Activated T-cell treated with anti-CD3 and anti-CD28 coated beads, Interleukin-2, amount 50 U/mL, for 24 hours (primary cell): ENCODE measurements at regions not wholly inside any gene's neighbourhood (a gene's known extent, or its start where the extent isn't known, plus 50 kb on each side); places are given as distances from the start of the nearest gene placed in this dataset.

Experiments
- DNase-seq: peaks from one replicate; pipeline ENCODE4 v3.0.0-alpha.2; 2020
- H3K27ac Mint-ChIP-seq: 2 replicates; pipeline ENCODE4 v1.8.0; 2020; ENCODE audit warnings: mild to moderate bottlenecking, mixed read lengths
- H3K27me3 Mint-ChIP-seq: 2 replicates; pipeline ENCODE4 v1.8.0; 2020; ENCODE audit warnings: mixed read lengths
- H3K36me3 Mint-ChIP-seq: 2 replicates; pipeline ENCODE4 v1.8.0; 2020; ENCODE audit warnings: low read depth, mixed read lengths
- H3K4me1 Mint-ChIP-seq: 2 replicates; pipeline ENCODE4 v1.8.0; 2020; ENCODE audit warnings: low read depth, mixed read lengths
- H3K4me3 Mint-ChIP-seq: 2 replicates; pipeline ENCODE4 v1.8.0; 2020; ENCODE audit warnings: mild to moderate bottlenecking, moderate library complexity, mixed read lengths
- H3K9me3 Mint-ChIP-seq: 2 replicates; pipeline ENCODE4 v1.8.0; 2020; ENCODE audit warnings: mixed read lengths

DNA sequence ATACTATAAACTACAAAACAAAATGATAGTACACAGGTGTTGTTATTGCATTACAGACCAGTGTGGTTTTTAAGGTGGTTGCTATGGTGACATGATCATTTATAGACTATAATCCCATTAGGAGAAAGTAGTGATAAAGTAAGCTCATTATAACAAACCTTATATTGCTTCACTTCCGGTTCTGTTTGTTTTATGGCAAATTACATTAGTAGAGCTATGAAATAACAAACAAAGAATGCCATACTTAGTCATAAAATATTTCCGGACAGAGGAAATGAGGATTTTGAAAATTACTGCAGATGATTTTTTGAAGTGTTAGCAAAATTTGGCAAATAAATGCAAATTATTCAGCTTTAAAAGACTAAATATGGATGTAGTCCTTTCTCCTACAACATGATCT lies 640.4 kb upstream of the ARPP21 start:
- Mint-ChIP-seq H3K4me1 (no peaks in the 10 kb centered on the region), H3K36me3 (no peaks in the 10 kb centered on the region), H3K4me3 (no peak overlapping the region), H3K27me3 (no peaks in the 10 kb centered on the region), H3K9me3 (no peaks in the 10 kb centered on the region), H3K27ac (no peak overlapping the region)
- DNase-seq: no peak

DNA sequence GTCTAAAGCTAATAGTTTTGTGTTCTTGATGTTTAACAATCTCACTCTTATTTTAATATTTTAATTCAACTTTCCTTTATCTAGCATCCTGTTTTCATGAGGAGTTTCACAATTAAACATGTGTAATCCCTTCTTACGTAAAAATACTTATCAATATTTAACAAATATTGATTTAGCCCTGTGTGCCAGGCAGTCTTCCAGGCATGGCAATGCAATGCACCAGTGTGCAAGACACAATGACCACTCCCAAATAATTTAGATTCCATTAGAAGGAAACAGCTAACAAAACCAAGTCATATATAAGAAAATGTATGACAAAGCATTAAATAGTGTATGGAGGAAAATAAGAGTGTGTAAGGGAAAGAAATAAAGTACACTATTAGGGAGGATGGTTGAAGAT lies 627.1 kb upstream of the ARPP21 start:
- no peak overlapping the region for H3K27ac Mint-ChIP-seq
- H3K36me3 Mint-ChIP-seq: no peaks in the 10 kb centered on the region
- DNase-seq: no peak
- no peak overlapping the region for H3K4me3 Mint-ChIP-seq
- no peaks in the 10 kb centered on the region for H3K27me3 Mint-ChIP-seq
- no peaks in the 10 kb centered on the region for H3K4me1 Mint-ChIP-seq
- H3K9me3 Mint-ChIP-seq: peaks cover 4% of the 10 kb centered on the region

DNA sequence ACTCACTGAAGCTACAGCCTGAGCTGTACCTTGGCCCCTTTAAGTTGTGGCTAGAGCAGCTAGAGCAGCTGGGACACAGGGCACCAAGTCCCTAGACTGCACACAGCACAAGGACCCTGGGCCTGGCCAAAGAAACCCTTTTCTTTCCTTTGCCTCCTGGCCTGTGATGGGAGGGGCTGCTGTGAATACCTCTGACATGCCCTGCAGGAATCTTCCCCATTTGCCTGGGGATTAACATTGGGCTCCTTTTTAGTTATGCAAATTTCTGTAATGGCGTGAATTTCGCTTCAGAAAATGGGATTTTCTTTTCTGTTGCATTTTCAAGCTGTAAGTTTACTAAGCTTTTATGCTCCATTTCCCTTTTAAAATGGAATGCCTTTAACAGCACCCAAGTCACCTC lies 611.2 kb upstream of the ARPP21 start:
- Mint-ChIP-seq H3K27me3 (no peaks in the 10 kb centered on the region), H3K4me1 (no peaks in the 10 kb centered on the region), H3K36me3 (no peaks in the 10 kb centered on the region), H3K27ac (no peak overlapping the region), H3K4me3 (no peak overlapping the region), H3K9me3 (peaks cover 28% of the 10 kb centered on the region)
- DNase-seq: no peak

DNA sequence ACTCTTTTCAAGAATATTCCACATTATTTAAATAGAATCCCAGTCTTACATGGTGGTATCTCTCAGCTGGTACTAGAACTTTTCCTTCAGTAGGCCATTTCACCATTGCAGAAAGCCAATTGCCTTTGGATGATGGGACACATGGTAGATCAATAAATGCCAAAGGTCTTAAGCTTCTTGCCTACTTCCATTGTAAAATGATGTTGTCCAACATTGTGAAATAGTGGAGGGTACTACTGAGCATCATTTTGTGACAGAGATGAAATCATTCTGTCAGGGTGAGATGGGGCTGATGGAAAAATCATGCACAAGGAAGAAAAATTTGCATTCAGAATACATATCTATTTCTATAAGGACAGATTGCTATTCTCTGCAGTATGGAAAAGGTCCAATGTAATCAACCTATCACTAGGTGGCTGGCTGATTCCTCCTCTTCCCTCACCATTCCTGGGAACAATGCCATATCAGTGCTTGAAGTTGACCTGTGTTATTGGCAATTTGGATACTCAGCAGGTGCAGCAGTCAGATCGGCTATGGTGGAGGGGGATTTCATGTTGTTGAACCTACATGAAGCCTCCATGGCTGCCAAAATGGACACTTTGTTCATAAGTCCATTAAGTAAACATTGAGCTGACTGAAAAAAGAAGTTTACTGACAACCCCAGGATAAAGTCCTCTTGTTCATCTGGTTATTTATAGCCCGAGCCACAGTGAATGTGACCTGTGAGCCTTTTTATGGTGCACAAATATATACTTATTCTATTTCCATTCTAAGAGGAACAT lies 596.9 kb upstream of the ARPP21 start:
- Mint-ChIP-seq H3K4me3 (no peak overlapping the region), H3K27ac (no peak overlapping the region), H3K36me3 (no peaks in the 10 kb centered on the region), H3K4me1 (no peaks in the 10 kb centered on the region), H3K9me3 (no peaks in the 10 kb centered on the region), H3K27me3 (no peaks in the 10 kb centered on the region)
- DNase-seq: no peak

DNA sequence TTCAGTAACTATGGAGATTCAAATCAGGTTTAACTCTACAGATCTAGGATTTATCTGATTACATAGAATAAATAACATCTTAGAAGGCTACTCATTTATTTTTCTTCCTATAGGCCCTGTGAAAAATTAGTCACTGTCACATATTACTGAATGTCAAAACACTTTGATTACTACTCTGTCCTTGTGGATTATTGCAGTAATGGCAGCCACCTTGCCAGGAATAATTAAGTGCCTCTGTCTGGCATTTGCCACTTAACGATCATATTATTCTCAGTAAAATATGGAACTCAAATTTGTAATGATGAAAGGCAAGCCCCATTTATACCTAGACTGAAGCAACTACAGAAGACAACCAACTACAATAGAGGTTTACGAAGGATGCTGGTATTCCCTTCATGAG lies 596.3 kb upstream of the ARPP21 start:
- no peak overlapping the region for H3K4me3 Mint-ChIP-seq
- no peaks in the 10 kb centered on the region for H3K36me3 Mint-ChIP-seq
- no peak overlapping the region for H3K27ac Mint-ChIP-seq
- no peaks in the 10 kb centered on the region for H3K4me1 Mint-ChIP-seq
- no peaks in the 10 kb centered on the region for H3K27me3 Mint-ChIP-seq
- H3K9me3 Mint-ChIP-seq: no peaks in the 10 kb centered on the region
- DNase-seq: no peak

DNA sequence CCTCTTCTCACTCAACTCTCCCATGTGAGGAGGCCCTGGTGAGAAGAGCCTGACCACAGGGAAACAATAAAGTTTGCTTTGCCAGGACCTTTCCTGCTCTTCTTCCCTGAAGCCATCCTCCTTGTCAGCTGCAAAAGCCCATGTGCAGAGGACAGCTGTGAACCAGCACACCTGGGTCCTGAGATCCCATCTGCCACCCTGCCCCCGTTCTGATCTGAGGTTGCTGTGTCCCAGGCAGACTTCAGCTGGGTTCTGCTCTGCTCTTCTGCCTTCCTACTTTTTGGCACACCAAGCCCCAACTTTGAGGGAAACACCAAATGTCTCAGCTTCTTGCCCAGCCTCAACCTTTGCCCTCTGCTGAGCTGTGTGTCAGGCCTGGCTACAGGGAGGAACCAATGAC lies 595.1 kb upstream of the ARPP21 start:
- DNase-seq: no peak
- Mint-ChIP-seq H3K27ac (no peak overlapping the region), H3K4me1 (no peaks in the 10 kb centered on the region), H3K36me3 (no peaks in the 10 kb centered on the region), H3K9me3 (no peaks in the 10 kb centered on the region), H3K27me3 (no peaks in the 10 kb centered on the region), H3K4me3 (no peak overlapping the region)

DNA sequence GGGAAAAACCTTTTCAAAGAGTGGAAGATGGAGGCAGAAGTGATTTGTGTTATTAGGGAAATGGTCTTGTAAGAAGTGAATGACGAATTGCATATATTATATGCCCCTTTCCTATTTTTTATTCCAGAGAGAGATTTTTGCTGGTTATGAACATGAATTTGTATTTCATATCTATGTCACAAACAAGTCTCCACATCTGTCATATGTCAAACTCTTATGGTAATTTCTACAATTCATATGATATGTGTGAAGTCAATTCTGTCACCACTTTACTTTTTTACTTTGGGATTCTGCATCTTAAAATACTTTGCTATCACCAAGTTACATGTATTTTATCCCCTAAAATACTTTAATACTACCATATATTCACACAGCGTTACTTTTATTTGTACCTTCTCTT lies 594.2 kb upstream of the ARPP21 start:
- no peaks in the 10 kb centered on the region for H3K27me3 Mint-ChIP-seq
- H3K4me1 Mint-ChIP-seq: no peaks in the 10 kb centered on the region
- no peaks in the 10 kb centered on the region for H3K9me3 Mint-ChIP-seq
- DNase-seq: no peak
- no peaks in the 10 kb centered on the region for H3K36me3 Mint-ChIP-seq
- H3K4me3 Mint-ChIP-seq: no peak overlapping the region
- H3K27ac Mint-ChIP-seq: no peak overlapping the region

DNA sequence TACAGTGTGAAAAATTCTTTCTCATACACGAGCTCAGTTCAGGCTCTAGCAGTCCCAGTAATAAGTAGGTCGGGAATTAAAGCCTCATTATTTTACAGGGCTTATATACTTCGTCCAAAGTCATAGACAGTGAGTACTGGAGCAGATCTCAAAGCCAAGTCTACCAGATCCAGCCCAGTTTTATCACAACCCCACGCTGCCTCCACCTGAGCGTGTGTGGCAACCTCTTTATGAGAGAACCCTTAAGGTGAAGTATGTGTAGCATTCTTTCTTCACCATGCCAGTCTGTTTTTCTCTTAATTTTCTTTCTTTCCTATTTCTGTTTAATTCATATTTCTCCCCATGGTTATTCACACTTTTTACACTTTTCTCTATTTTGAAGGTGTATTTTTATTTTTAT lies 574.6 kb upstream of the ARPP21 start:
- Mint-ChIP-seq H3K27ac (no peak overlapping the region), H3K27me3 (no peaks in the 10 kb centered on the region), H3K36me3 (no peaks in the 10 kb centered on the region), H3K4me3 (no peak overlapping the region), H3K4me1 (no peaks in the 10 kb centered on the region), H3K9me3 (peaks cover 5% of the 10 kb centered on the region)
- DNase-seq: no peak

DNA sequence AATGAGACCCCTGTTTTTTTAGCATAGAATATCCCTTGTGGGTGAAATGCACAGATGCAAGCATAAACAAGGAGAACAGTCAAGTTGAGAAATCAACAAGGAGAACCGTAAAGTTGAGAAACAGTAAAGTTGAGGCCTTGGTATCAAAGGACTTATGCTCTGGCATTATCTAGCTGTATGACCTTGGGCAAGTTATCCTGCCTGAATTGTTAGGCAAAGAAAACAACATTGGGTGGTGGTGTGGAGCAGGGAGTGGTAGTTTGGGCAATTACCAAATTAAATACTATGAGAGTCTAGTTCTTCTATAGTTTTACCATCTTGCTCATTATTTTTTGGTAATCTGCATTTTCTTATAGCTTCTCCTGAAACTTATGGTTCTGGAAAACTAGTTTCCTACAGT lies 573.4 kb upstream of the ARPP21 start:
- Mint-ChIP-seq H3K27ac (no peak overlapping the region), H3K4me3 (no peak overlapping the region), H3K9me3 (peaks cover 5% of the 10 kb centered on the region), H3K4me1 (no peaks in the 10 kb centered on the region), H3K36me3 (no peaks in the 10 kb centered on the region), H3K27me3 (no peaks in the 10 kb centered on the region)
- no peak for DNase-seq

DNA sequence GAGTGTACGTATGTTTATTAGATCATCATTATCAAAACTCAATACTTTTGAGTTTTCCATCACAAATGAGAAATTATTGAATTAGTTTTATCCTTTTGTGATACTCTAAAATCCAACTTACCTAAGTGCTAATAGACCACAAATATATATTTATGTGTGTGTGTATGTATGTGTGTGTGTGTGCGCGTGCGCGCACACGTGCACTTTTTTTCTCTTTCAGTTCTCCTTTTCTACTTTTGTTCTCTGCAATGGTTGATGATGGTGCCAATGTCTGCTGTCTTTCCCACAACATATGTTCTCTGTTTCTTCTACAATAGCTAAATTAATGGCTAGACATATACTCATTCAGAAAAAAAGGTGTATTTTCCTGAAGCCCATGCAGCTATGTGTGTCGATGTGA lies 571.6 kb upstream of the ARPP21 start:
- no peak for DNase-seq
- no peaks in the 10 kb centered on the region for H3K36me3 Mint-ChIP-seq
- H3K27me3 Mint-ChIP-seq: no peaks in the 10 kb centered on the region
- no peaks in the 10 kb centered on the region for H3K4me1 Mint-ChIP-seq
- H3K4me3 Mint-ChIP-seq: no peak overlapping the region
- no peak overlapping the region for H3K27ac Mint-ChIP-seq
- peaks cover 5% of the 10 kb centered on the region for H3K9me3 Mint-ChIP-seq

DNA sequence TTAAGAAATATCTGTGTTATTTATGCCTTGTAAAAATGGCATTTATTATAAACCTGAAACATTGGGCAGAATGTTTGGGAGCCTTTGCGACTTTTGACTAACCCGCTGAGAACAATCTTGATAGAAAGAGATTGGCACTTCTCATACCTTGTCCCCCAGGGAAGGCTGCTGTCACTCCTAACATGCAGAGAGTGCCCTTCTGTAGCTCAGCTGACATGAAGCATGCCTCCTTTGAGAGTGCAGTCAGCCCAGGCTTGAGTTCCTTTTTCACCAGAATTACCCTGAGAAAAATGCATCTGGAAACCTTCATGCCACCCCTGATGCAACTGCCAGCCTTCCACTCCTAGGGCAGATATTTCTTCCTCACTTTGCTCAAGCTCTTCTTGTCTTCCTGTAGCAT lies 569.2 kb upstream of the ARPP21 start:
- H3K27ac Mint-ChIP-seq: no peak overlapping the region
- no peak overlapping the region for H3K4me3 Mint-ChIP-seq
- no peaks in the 10 kb centered on the region for H3K36me3 Mint-ChIP-seq
- no peak for DNase-seq
- H3K27me3 Mint-ChIP-seq: no peaks in the 10 kb centered on the region
- H3K4me1 Mint-ChIP-seq: no peaks in the 10 kb centered on the region
- H3K9me3 Mint-ChIP-seq: peaks cover 5% of the 10 kb centered on the region

DNA sequence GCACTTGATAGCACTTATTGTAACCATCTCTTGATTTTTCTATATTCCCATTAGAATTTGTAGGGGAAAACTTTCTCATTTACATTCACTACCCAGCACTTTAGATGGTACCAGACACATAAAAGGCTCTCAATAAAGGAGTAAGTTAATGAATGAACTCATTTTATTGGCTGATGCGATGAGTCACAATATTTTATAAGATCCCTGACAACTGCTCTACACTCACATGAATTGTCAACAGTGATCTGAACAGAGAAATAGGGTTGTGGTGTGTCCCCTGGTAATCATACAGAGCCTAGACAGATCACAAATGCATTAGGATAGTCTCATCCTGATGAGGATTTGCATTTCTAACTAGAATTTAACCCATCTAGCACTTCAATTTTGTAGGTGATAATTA lies 567.6 kb upstream of the ARPP21 start:
- H3K36me3 Mint-ChIP-seq: no peaks in the 10 kb centered on the region
- no peaks in the 10 kb centered on the region for H3K4me1 Mint-ChIP-seq
- no peak overlapping the region for H3K27ac Mint-ChIP-seq
- H3K4me3 Mint-ChIP-seq: no peak overlapping the region
- H3K27me3 Mint-ChIP-seq: no peaks in the 10 kb centered on the region
- DNase-seq: no peak
- peaks cover 5% of the 10 kb centered on the region for H3K9me3 Mint-ChIP-seq

DNA sequence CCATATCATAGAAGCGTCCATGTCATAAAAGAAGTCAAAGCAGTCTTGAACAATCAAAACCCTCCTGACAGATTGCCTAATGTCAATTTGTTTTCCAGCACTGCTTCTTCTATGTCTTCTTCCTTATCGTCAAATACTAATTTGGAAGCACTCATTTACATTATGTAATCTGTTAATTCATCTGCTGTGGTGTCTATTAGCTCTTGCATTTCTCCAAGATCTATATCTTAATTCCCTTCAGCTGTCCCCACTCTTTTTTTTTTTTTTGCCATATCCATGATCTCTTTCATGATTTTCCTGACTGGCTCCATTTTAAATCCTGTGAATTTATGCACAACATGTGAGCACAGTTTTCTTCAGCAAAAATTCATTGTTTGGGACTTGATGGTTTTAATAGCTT lies 560.5 kb upstream of the ARPP21 start:
- Mint-ChIP-seq H3K9me3 (no peaks in the 10 kb centered on the region), H3K4me1 (no peaks in the 10 kb centered on the region), H3K36me3 (no peaks in the 10 kb centered on the region), H3K4me3 (no peak overlapping the region), H3K27ac (no peak overlapping the region), H3K27me3 (no peaks in the 10 kb centered on the region)
- DNase-seq: no peak

DNA sequence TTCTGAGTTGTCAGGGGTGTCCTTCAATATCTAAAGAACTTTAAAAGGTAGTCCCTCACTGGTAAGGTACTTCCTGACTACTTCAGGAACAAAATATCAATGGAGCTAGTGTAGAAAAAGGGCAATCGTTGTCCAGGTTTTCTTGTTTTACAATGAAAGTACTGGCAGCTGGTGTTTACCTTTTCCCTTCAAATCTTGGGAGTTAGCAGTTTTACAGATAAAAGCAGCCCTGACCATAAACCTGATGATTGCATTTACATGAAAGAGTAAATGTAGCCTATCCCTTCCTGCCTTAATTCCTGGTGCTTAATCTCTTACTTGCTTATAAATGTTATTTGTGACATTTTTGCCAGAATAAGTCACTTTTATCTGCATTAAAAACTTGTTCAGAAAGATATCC lies 559.9 kb upstream of the ARPP21 start:
- H3K4me1 Mint-ChIP-seq: no peaks in the 10 kb centered on the region
- no peaks in the 10 kb centered on the region for H3K36me3 Mint-ChIP-seq
- no peak for DNase-seq
- no peak overlapping the region for H3K27ac Mint-ChIP-seq
- no peaks in the 10 kb centered on the region for H3K27me3 Mint-ChIP-seq
- H3K4me3 Mint-ChIP-seq: no peak overlapping the region
- no peaks in the 10 kb centered on the region for H3K9me3 Mint-ChIP-seq

DNA sequence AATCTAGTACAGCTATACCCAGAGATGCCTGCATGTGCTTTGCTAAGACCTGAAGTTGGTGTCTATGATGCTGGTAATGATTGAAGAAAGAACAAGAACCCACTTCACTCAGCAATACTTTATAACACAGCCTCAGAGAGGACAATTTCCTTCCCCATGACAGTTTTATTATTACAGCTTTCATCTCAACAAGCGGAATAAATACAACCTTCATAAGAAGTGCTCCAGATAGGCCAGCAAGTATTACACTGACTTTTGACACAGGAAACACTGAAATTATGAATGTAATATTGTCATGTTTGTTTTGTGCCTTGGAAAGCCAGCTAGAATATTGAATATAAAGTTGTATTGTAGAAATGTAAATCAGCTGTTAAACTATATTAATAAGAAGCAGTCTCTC lies 557.4 kb upstream of the ARPP21 start:
- no peak for DNase-seq
- H3K27me3 Mint-ChIP-seq: no peaks in the 10 kb centered on the region
- H3K4me1 Mint-ChIP-seq: no peaks in the 10 kb centered on the region
- no peaks in the 10 kb centered on the region for H3K9me3 Mint-ChIP-seq
- H3K4me3 Mint-ChIP-seq: no peak overlapping the region
- H3K27ac Mint-ChIP-seq: no peak overlapping the region
- no peaks in the 10 kb centered on the region for H3K36me3 Mint-ChIP-seq

DNA sequence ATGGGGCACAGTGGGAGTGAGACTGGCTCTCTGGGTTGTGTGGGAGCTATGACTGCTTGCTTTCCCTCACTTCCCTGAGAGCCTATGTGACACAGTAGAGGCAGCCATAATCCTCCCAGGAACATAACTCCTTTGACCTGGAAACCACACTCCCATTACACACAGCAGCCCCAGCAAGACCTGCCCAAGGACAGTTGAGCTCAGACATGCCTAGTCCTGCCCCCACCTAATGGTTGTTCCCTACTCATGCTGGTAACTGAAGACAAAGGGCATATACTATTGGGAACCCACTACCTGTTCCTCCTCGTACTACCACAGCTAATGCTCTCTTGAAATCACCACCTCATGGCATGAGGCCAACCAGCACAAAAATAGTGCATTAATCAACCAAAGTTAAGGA lies 550.4 kb upstream of the ARPP21 start:
- no peak overlapping the region for H3K27ac Mint-ChIP-seq
- H3K36me3 Mint-ChIP-seq: no peaks in the 10 kb centered on the region
- no peaks in the 10 kb centered on the region for H3K4me1 Mint-ChIP-seq
- peaks cover 38% of the 10 kb centered on the region for H3K9me3 Mint-ChIP-seq
- no peaks in the 10 kb centered on the region for H3K27me3 Mint-ChIP-seq
- H3K4me3 Mint-ChIP-seq: no peak overlapping the region
- no peak for DNase-seq
